SU-DHL-6 (cell line): ENCODE measurements at regions not wholly inside any gene's neighbourhood (a gene's known extent, or its start where the extent isn't known, plus 50 kb on each side); places are given as distances from the start of the nearest gene placed in this dataset.

ENCODE experiments used
- H2AFZ ChIP-seq: fragments of 200-600 bp; sonication (generic); 2 replicates; pipeline ENCODE4 v1.6.1; 2014; ENCODE audit warnings: low read depth, mild to moderate bottlenecking, moderate library complexity, mixed read lengths, antibody characterized with exemption, low read length; ENCODE audit not compliant: severe bottlenecking
- H3F3A ChIP-seq: fragments of 200-600 bp; shearing (Covaris generic); 2 replicates; pipeline ENCODE4 v1.6.0; 2016; ENCODE audit warnings: antibody characterized with exemption, mild to moderate bottlenecking; ENCODE audit not compliant: insufficient read depth
- H3K27ac ChIP-seq: fragments of 200-600 bp; sonication (generic); 2 replicates; pipeline ENCODE4 v1.5.1; 2016; ENCODE audit warnings: low read depth, mild to moderate bottlenecking, low read length, moderate library complexity, mixed read lengths
- H3K27me3 ChIP-seq: fragments of 200-600 bp; sonication (generic), shearing (Covaris generic); 2 replicates; pipeline ENCODE4 v1.6.0; 2014; ENCODE audit warnings: mild to moderate bottlenecking, low read length
- H3K36me3 ChIP-seq: fragments of 200-600 bp; sonication (generic); 2 replicates; pipeline ENCODE4 v1.6.1; 2014; ENCODE audit warnings: mild to moderate bottlenecking, low read length, mixed read lengths
- H3K4me2 ChIP-seq: fragments of 300-600, 200-600 bp; shearing (Covaris generic), sonication (generic); 2 replicates; pipeline ENCODE4 v1.6.0; 2014; ENCODE audit warnings: low read length, low read depth, mild to moderate bottlenecking; ENCODE audit not compliant: poor library complexity, severe bottlenecking
- H3K4me3 ChIP-seq: fragments of 200-600 bp; sonication (generic); 2 replicates; pipeline ENCODE4 v1.5.1; 2014; ENCODE audit warnings: antibody characterized with exemption, low read length, mild to moderate bottlenecking, mixed read lengths; ENCODE audit not compliant: insufficient read depth, poor library complexity, severe bottlenecking
- H3K79me2 ChIP-seq: fragments of 200-600 bp; sonication (generic); 2 replicates; pipeline ENCODE4 v1.6.1; 2014; ENCODE audit warnings: mild to moderate bottlenecking, low read length, moderate library complexity; ENCODE audit not compliant: insufficient read depth
- H3K9ac ChIP-seq: fragments of 200-600 bp; sonication (generic); 2 replicates; pipeline ENCODE4 v1.7.0; 2014; ENCODE audit warnings: mild to moderate bottlenecking, low read length
- H3K9me2 ChIP-seq: fragments of 200-600 bp; sonication (generic); replicated peaks from 2 replicates; pipeline ENCODE4 v1.6.1; 2014; ENCODE audit warnings: low read length; ENCODE audit not compliant: insufficient read depth
- H3K9me3 ChIP-seq: fragments of 200-600 bp; sonication (generic); 2 replicates; pipeline ENCODE4 v1.6.1; 2014; ENCODE audit warnings: low read length, mixed read lengths; ENCODE audit not compliant: insufficient read depth
- H4K20me1 ChIP-seq: fragments of 200-600 bp; sonication (generic); 2 replicates; pipeline ENCODE4 v1.6.1; 2014; ENCODE audit warnings: low read depth, mild to moderate bottlenecking, antibody characterized with exemption, low read length, moderate library complexity, mixed read lengths
- CTCF ChIP-seq: fragments of 200-600 bp; sonication (generic); IDR thresholded peaks from one replicate; pipeline ENCODE4 v1.5.1; 2017; ENCODE audit warnings: antibody characterized with exemption, mild to moderate bottlenecking, low read length, moderate library complexity; ENCODE audit not compliant: insufficient read depth, poor library complexity, severe bottlenecking
- EZH2phosphoT487 ChIP-seq: fragments of 200-600 bp; sonication (generic), shearing (Covaris generic); conservative IDR thresholded peaks from 2 replicates; pipeline ENCODE4 v1.6.1; 2018; ENCODE audit warnings: mild to moderate bottlenecking, antibody characterized with exemption, low read length, moderate library complexity, mixed read lengths

- no peaks in the 10 kb centered on the region for H3K79me2 ChIP-seq
- no peaks in the 10 kb centered on the region for H4K20me1 ChIP-seq
- no peaks in the 10 kb centered on the region for H3F3A ChIP-seq
- no peak for TF ChIP-seq CTCF
- no peak for TF ChIP-seq EZH2phosphoT487
- H3K9me3 ChIP-seq: no peaks in the 10 kb centered on the region
- H3K36me3 ChIP-seq: no peaks in the 10 kb centered on the region
- no peaks in the 10 kb centered on the region for H3K27me3 ChIP-seq
- no peaks in the 10 kb centered on the region for H3K9me2 ChIP-seq
- no peak overlapping the region for H3K9ac ChIP-seq
- no peak overlapping the region for H3K4me3 ChIP-seq
- H2AFZ ChIP-seq: no peak overlapping the region
- no peak overlapping the region for H3K4me2 ChIP-seq
- no peak overlapping the region for H3K27ac ChIP-seq
Measured at GRCh38 chr9:104009826-104010225, 84.3 kb upstream of the SMC2 start.

- TF ChIP-seq CTCF (no peak), EZH2phosphoT487 (no peak)
- Histone ChIP-seq H3K79me2 (no peaks in the 10 kb centered on the region), H3K9ac (no peak overlapping the region), H3K27ac (no peak overlapping the region), H2AFZ (no peak overlapping the region), H3K4me2 (no peak overlapping the region), H4K20me1 (no peaks in the 10 kb centered on the region), H3K9me2 (no peaks in the 10 kb centered on the region), H3K4me3 (no peak overlapping the region), H3K36me3 (no peaks in the 10 kb centered on the region), H3K9me3 (no peaks in the 10 kb centered on the region), H3F3A (no peaks in the 10 kb centered on the region), H3K27me3 (no peaks in the 10 kb centered on the region)
Measured at GRCh38 chr9:104022083-104022482, 72.0 kb upstream of the SMC2 start.

- Histone ChIP-seq H3F3A (no peaks in the 10 kb centered on the region), H3K9me3 (no peaks in the 10 kb centered on the region), H2AFZ (no peak overlapping the region), H3K79me2 (no peaks in the 10 kb centered on the region), H4K20me1 (no peaks in the 10 kb centered on the region), H3K36me3 (no peaks in the 10 kb centered on the region), H3K9ac (no peak overlapping the region), H3K9me2 (no peaks in the 10 kb centered on the region), H3K27me3 (no peaks in the 10 kb centered on the region), H3K4me2 (no peak overlapping the region), H3K4me3 (no peak overlapping the region), H3K27ac (no peak overlapping the region)
- TF ChIP-seq EZH2phosphoT487: no peak
- no peak for TF ChIP-seq CTCF
Measured at GRCh38 chr9:104025104-104025503, 69.0 kb upstream of the SMC2 start.

- H3K27ac ChIP-seq: no peak overlapping the region
- no peak overlapping the region for H3K4me2 ChIP-seq
- H3K9me2 ChIP-seq: no peaks in the 10 kb centered on the region
- H3K27me3 ChIP-seq: no peaks in the 10 kb centered on the region
- TF ChIP-seq EZH2phosphoT487 (no peak), CTCF (no peak)
- H3K36me3 ChIP-seq: no peaks in the 10 kb centered on the region
- no peak overlapping the region for H3K9ac ChIP-seq
- no peak overlapping the region for H2AFZ ChIP-seq
- H4K20me1 ChIP-seq: no peaks in the 10 kb centered on the region
- no peaks in the 10 kb centered on the region for H3K9me3 ChIP-seq
- H3F3A ChIP-seq: no peaks in the 10 kb centered on the region
- no peaks in the 10 kb centered on the region for H3K79me2 ChIP-seq
- no peak overlapping the region for H3K4me3 ChIP-seq
Measured at GRCh38 chr9:104025945-104026344, 68.2 kb upstream of the SMC2 start.
